Body of pancreas (tissue), 4 donors: ENCODE measurements at regions not wholly inside any gene's neighbourhood (a gene's known extent, or its start where the extent isn't known, plus 50 kb on each side); places are given as distances from the start of the nearest gene placed in this dataset.
"Not testable (repeated sequence)": the region's sequence is repeated elsewhere in the genome, so short reads cannot be mapped to it uniquely, and the experiment has no call there.

Experiments used
- CTCF ChIP-seq, 7 experiments: fragments of 450-650 bp in 4 of 7; fragments of 200-600 bp in 3 of 7; sonication (generic) in 3 of 7; IDR thresholded peaks; one replicate each; pipeline ENCODE4 v1.5.1; 2016 to 2019; ENCODE audit warnings: antibody characterized with exemption in 7 of 7
- POLR2A ChIP-seq, 3 donors: fragments of 450-650 bp; IDR thresholded peaks; one replicate each; pipeline ENCODE4 v1.6.1; 2016; ENCODE audit warnings: antibody characterized with exemption in 3 of 3, mild to moderate bottlenecking in 2 of 3

GRCh38 chr3:168660879-168661657, 565.3 kb upstream of the GOLIM4 start:
- TF ChIP-seq CTCF, POLR2A (IDR thresholded peaks at IDR 0.05): not testable (repeated sequence)
